NCI-H460 (cell line): ENCODE measurements at regions not wholly inside any gene's neighbourhood (a gene's known extent, or its start where the extent isn't known, plus 50 kb on each side); places are given as distances from the start of the nearest gene placed in this dataset.

ENCODE experiments used
- DNase-seq: peaks from one replicate; pipeline ENCODE4 v3.0.0-alpha.2; 2016; ENCODE audit warnings: low read depth; ENCODE audit errors: extremely low read depth

DNA sequence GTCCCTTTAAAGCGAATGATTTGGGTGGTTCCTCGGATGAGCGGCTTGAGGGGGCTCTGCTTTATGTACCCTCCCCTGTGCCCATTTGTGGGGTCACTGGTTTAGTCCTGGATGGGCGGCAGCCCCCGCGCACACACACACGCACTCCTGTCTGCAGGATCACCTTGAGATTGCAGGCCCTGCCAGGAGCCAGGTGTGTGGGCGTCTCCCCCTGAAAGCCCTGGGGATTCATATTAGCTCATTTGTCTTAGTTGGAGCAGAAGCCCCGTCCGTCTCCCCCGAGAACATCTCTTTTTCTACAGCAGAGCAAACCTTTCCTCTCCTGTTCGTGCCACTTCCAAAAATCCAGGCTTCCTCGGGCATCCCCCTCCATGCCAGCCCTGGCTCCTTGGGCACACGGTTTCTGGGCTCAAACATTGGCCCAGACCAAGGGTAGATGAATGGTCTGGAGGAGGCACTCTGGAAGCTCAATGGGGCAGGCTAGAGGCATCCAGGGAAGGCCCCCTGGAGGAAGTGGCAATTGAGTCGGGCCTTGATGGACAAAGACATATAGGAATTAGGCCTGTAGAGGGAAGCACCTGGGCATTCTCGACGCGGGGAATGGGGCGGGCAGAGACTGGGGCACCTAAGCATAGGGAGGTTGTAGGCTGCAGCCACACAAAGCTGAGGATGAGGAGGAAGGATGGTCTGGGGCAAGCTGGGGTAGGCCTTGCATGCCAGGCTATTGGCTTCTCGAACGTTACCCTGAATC, 218.5 kb upstream of the GSE1 start:
- no peak for DNase-seq

DNA sequence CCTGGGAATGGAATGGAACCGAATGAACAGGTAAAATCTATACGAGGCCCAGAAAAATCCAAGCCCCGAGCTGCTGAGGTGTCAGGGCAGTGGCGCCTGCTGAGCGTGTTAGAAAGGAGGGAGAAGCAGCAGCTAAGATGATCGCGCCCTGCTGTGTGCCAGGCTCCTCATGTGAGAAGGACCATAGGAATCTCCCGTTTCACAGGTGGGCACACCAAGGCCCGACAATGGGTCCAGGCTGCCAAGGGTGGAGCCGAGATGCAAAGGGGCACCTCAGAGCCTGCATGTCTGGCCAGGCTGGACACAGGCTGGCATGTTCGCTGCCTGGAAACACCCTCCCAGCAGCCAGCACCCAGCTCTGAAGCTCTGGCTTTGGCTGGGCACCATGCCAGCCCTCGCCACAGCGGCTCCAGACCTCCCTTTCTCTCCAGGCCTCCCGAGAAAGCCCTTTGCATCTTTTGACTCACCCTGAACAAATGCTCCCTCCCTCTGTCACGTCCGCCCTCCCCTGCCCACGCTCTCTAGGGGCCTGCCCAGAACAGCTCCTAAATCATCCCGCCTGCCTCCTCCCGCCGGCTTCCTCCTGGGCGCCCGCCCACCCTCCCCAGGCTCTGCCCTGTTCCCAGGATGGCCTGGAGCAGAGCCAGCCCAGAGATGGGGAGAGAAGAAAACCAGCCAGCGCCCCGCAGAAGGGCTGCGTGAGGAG, 217.8 kb upstream of the GSE1 start:
- no peak for DNase-seq

DNA sequence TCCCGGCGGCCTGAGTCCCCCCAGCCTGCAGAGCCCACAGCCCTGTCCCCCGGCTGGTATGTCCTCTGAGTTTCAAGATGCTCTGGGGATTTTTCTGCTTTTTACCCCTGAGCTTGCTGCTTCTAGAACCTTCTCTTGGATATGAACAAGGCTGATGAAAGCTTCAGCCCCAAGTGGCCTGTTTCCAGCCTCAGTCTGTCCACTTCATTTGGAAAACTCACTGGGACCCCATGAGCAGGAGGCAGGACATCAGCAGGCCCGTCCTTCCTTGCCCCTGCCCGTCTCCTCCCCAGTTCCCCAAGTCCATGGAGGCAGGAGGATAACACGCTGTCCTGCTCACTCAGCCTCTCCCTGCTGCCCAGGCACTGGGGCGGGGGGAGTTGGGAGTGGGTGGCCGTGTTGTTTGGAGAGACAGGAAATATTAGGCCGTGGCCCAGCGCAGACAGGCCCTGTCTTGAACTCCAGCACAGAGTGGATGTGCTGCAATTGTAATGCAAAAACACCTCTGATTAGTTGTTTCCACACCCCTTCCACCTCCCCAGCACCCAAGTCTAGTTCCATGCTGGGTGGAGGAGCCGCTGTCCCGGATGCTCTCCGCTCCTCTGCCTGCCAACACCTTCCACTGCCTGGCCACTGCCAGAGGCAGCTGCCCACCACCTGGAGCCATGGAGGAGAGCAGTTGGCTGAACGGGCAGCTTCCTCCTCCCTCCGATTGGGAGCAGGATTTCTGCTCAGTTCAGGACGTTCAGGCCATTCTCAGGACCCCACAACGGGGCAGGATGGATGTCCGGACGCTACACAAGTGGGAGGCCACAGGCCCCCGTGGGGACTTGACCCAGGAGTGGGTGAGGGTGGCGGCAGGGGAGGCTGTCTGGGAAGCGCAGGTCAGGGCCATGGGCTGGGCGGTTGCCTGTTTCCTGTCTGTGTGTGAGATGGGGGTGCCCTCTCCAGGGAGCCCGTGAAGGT, 216.9 kb upstream of the GSE1 start:
- no peak for DNase-seq

DNA sequence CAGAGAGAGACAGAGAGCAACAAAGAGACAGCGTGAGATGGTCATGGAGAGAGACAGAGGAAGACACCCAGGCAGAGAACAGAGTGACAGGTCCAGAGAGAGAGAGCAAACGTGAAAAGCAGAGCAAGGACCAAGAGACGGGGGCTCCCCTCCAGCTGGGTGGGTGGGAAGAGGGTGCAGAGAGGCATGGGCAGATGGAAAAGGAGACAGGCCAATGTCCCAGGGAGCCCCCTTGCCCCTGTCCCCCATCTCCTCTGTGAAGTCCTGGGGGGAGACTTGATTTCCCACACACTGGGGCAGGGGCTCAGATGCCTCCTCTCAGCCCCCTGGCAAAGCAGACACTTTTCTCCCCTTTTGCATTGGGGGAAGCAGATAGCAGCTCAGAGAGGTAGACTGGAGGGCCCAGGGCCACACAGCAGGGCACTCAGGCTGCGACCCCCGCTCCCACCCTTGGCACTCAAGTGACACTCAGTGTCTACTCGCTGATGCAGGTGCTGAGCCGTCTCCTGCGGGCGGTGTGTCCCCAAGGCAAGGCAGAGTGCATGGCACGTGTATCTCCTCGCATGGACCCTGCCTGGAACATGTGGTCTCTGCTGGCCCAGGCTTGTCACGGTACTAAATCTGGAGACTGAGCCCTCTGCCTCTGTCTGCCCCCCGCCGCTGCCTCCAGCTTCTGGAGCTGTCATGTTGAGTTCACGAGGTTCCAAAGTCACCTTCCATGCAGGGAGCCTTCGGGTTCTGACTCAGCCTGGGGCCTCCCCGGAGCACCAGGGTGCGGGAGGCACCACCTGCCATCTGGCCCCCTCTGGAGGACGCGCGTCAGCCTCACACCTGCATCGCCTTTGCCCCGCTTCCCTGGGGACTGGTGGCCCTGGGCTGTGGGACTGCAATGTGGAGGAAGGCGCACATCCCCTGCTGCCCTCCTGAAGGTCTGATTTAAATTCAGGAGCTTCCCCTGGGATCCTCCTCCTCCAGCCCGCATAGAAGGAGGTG, 215.9 kb upstream of the GSE1 start:
- no peak for DNase-seq

DNA sequence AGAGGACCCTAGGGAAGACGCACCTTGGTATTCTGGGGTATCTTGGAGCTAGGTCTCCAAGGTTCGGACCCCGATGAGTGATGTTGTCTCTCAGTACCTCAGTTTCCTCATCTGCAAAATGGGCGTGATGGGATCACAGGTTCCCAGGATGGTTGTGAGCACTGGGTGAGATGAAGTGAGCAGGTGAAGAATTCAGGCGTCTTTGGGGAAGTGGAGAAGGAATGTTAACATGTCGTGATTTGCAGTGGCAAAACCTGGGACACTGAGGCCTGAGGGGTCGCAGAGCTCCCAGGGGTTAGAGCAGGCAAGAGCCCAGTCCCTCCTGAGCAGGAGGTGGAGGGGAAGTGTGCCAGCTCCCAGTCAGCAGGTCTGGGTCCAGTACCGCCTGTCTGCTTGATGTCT, 215.1 kb upstream of the GSE1 start:
- DNase-seq: no peak

DNA sequence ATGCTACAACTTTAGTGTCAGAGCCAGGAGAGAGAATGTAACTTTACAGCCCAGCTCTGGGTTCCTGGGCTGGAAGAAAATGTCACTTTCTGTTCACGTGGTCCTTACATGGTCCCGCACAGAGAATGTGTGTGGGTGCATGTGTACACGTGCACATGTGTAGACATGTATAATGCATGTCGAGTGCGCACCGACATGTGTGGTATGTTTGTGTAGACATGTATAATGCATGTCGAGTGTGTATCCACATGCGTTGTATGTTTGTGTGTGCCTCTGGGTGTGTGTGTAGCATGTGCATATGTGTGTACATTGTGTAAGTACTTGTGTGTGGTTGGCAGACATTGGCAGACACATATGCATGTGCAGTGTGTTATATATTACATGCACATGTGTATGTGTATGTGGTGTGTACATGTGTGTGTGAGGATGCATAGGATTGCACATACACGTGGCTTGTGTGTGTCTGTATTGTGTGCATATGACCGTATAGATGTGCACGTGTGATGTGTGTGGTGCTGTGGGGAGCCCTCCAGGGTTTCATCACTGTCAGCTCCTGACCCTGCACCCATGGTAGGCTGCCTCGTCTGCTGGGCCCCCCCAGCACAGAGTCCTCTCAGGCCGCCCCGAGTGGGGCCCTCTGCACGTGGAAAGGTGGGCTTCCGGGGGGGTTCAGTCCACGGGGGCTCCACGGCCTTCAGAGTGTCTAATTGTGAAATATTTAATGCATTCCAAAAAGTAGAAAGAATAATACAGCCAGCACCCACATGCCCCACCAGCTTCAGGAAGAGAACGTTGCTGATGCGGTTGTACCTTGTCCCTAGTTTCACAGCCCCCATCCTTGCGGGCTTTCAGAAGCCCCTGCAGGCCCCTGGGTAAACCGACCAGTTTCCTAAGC, 214.2 kb upstream of the GSE1 start:
- no peak for DNase-seq

DNA sequence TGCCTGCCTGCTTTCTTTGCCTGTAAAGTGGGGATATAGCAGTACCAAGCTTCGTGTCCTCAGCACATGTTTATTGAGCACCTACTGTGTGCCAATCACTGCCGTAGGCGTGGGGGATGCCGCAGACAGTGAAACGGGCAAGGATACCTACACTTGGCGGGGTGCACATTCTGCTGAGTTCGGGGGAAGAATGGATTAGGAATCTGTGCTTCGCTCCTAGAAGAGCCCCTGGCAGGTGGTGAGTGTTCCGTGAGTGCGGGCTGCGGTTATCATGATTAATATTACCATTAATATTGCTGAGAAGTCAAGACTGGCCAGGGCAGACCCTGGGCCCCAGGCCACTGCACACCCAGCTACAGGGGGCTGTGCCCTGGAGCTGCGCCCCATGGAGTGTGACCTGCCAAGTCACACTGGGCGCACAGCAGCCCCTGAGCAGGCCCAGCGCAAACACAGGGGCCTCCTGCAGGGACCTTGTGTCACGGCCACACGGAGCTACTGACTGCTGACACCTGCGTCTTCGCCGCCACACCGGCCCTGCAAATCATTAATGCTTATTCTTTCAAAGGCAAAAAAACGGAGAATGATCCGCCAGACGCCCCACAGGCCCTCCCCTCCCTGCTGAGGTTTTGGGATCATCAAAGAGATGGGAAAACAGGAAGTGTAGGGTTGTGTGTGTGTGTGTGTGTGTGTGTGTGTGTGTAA, 213.4 kb upstream of the GSE1 start:
- DNase-seq: no peak

DNA sequence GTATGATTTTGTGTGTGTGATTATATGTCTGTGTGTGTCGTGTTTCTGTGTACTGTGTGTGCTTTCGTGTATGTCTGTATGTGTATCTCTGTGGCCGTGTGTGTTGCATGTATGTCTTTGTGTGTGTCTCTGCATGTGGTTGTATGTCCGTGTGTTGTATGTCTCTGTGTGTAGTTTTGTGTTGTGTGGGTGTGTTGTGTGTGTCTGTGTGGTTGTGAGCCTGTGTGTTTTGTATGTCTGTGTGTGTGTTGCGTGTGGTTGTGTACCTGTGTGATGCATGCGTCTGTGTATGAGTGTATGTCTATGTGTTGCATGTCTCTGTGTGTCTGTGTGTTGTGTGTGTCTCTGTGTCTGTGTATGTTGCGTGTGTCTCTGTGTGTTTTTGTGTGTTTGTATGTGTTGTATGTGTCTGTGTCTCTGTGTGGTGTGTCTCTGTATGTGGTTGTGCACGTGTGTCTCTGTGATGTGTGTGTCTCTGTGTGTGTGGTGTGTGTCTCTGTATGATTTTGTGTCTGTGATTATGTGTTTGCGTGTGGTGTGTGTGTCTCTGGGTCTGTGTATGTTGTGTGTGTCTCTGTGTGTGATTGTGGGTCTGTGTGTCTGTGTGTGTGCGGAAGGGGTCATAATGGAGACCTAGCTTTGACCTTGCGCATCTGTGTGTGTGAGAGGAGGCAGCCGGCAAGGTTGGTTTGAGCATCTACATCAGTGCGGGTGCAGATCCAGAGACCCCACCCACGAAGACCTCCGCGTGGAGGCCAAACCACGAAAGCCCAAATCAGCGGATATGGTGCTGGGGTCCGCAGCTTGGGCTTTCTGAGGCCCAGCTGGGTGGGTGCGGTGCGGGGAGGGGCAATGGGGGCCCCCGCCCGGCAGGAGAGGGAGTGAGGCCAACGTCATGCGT, 212.6 kb upstream of the GSE1 start:
- DNase-seq: no peak

DNA sequence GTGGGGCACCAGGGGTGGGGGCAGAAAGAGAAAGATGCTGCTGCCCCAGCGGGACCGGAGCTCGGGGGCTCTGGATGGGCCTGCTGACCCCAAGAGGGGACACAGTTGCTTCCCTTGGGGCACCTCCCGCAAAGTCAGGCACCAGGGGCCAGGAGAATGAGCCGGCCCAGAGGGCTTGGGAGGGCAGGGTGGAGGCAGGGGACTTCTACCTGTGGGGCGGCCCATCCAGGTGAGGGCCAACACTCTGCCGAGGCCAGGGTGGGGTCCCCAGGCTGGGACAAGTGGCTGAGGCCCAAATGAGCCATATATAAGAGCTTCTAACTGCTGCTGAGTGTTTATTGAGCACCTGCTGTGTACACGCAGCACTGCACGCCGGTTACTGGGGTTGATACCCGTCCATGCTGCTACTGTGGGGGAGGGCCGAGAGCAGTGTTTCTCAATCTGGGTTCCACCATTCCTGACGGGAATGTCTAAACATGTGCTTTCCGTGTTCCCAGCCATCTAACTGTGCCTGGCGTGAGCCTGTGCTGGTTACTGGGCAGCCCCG, 211.7 kb upstream of the GSE1 start:
- DNase-seq: no peak

DNA sequence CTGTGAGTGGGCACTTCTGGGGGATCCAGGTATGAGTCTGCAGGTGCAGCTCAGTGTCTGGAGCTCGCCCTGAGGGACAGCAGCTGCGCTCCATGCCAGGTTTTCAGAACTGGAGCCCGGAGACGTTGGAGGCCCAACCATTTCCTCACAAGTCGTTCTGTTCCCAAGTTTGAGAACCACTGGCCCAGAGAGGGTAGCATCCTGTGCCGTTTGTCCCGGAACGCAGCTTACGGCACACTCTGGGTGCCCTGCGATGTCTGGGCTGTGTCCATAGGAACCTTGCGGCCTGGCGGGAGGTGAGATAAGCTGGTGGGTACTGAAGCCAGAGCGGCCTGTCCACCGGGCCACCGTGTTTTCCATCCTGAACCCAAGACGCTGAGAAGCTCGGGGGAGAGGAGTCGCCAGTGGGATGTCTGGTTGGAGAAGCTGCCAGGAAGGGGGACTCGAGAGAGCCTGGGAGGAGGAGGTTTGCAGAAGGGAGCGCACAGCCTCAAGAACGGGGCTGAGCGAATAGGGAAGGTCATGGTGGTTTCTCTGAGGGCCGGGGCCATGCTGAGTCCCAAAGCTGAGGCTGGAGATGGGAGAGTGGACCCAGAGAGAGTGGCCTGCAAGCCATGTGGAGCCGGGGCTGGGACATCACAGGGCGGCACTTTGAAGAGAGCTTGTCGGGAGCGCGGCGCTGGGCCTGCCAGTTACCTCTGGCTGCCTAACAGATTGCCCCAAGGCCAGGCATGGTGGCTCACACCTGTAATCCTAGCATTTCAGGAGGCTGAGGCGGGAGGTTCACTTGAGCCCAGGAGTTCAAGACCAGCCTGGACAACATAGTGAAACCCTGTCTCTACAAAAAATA, 211.0 kb upstream of the GSE1 start:
- no peak for DNase-seq

DNA sequence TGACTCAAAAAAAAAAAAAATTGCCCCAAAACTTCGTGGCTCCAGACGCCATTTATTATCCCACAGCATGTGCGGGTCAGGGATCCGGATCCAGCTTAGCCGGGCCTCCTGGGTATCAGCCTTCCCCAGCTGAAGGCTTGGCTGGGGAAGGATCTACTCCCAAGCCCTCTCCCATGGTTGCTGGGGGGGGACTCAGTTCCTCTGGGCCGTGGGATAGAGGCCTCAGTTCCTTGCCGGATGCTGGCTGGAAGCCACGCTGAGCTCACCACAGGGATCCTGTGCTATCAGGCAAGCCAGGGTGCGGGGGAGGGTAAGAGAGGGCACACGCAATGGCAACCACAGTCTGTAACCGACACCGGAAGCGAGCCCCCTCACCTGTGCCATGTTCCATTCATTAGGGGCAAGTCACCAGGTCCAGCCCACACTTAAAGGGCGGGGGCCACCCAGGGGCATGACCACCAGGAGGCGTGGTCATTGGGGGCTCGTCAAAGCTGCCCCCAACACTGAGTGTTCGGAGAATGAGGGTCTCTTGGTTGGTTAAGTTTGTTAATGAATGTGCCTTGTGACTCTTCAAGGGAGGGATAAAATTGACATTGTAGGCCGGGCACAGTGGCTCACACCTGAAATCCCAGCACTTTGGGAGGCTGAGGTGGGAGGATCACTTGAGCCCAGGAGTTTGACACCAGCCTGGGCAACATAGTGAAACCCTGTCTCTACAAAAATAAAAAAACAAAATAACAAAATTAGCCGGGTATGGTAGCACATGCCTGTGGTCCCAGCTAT, 210.0 kb upstream of the GSE1 start:
- no peak for DNase-seq

DNA sequence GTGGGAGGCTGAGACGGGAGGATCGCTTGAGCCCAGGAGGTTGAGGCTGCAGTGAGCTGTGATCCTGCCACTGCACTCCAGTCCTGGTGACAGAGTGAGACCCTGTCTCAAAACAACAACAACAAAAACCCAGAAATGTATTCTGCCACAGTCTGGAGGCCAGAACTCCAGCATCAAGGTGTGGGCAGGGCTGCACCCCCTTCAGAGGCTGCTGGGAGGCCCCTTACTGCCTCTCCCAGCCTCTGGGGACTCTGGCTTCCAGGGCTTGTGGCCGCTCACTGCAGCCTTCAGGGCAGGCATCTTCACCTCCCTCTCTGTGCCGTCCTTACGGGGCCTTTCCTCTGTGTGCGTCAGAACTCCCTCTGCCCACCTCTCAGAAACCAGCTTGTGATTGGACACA, 209.4 kb upstream of the GSE1 start:
- no peak for DNase-seq

DNA sequence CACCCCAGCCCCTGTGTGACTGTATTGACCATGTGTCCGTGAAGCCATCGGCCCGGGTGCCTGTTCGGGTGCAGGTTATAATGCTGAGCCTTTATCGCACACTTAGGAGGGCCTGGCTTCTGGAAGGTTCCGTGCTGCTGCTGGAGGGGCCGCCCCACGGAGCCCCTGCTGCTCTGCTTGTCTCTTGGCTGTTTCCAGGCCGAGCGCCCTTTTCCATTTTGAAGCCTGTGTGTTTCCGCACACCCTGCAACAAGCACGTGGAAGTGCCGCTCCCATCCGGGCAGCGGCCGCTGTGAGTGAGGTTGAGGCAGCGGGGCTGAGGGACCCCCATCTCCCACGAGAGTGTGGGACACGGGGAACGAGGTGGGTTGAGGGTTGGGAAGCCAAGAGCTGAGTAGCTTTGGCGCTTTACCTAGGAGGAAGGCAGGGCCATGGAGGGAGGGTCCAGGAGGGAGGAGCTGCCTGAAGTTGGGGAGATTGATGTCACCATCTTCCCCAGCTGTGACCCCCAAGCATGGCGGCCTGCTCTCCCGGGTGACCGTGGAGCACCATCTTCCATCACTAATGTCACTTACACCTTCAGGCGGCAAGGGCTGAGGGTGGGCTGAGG, 200.1 kb upstream of the GSE1 start:
- DNase-seq: no peak

DNA sequence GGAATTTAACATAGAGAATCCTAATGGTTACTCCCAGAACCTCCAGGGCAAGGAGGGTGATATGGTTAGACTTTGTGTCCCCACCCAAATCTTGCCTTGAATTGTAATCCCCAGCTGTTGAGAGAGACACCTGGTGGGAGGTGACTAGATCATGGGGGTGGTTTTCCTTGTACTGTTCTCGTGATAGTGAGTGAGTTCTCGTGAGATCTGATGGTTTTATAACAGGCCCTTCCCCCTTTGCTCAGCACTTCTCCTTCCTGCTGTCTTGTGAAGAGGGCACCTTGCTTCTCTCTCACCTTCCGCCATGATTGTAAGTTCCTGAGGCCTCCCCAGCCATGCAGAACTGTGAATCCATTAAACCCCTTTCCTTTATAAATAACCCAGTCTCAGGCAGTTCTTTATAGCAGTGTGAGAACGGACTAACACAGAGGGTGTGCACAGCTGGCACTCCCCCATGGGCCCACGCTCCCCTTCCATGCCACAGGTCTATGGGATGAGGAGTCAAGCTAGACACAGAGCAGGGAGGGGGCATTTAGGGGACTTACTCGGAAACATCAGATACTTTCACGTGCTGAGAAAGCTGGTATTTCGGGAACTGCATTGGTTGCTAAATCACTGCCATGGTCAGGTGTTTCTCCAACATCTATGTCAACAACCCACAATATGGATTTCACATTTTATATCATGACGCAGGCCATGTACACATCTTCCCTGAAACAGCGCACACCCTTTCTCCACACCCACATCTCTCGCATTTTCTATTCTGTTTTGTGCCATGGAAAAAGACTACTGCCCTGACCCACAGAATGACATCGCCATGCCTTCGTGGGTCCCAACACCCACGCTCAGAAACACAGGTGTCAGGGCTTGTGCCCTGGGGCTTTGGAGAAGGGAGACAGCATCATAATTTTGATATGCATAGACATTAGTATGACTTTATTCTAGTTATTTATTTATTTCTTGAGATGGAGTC, 199.1 kb upstream of the GSE1 start:
- no peak for DNase-seq
